GM12872 (cell line): ENCODE measurements at regions not wholly inside any gene's neighbourhood (a gene's known extent, or its start where the extent isn't known, plus 50 kb on each side); places are given as distances from the start of the nearest gene placed in this dataset.
A peak's percentile ranks its signal among the peaks of the same experiment; 100 is the strongest.

Experiments used
- TF ChIP-seq, protein P1 (sequence below): IDR thresholded peaks from 3 replicates; pipeline ENCODE4 v1.5.1; 2011; ENCODE audit warnings: low read depth, mild to moderate bottlenecking, low read length, moderate library complexity; ENCODE audit not compliant: insufficient read depth

DNA sequence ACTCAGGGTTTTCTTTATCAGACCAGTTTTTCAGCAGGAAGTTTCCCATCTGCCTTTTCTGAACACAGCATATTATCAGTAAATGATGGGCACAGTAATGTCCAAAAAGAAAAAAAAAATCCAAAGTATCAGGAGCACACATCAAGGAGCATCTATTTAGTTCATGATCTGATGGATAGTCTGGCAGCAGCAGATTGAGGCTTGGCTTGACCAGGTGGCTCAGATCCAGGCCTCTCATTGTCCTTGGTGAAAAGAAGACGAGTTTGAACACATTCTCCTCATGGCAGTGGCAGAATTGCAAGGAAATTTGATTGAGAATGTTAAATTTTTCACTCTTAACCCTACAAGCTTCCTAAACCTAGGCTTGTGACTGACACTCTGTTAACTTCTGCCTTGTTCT is 192.9 kb downstream of the OXSM start:
- TF ChIP-seq, protein P1, sequence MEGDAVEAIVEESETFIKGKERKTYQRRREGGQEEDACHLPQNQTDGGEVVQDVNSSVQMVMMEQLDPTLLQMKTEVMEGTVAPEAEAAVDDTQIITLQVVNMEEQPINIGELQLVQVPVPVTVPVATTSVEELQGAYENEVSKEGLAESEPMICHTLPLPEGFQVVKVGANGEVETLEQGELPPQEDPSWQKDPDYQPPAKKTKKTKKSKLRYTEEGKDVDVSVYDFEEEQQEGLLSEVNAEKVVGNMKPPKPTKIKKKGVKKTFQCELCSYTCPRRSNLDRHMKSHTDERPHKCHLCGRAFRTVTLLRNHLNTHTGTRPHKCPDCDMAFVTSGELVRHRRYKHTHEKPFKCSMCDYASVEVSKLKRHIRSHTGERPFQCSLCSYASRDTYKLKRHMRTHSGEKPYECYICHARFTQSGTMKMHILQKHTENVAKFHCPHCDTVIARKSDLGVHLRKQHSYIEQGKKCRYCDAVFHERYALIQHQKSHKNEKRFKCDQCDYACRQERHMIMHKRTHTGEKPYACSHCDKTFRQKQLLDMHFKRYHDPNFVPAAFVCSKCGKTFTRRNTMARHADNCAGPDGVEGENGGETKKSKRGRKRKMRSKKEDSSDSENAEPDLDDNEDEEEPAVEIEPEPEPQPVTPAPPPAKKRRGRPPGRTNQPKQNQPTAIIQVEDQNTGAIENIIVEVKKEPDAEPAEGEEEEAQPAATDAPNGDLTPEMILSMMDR: no peak

DNA sequence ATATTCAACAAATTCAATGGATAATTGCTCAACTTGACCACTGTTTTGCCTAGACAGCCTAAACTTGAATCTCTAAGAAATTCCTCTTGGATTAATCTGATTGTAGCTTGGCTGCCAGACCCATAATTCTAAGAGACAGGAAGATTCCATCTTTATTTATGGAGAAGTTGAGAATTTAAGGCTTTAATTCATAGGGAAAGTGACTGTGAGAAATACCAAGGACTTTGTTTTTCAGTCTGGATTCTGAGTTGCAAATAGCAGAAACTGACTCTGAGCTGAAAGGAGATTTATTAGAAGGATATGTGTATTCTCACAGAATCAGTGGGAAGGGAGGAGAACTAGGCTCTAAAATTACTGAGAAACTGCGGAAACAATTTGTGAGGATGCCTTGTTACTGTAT is 195.7 kb downstream of the OXSM start:
- TF ChIP-seq, protein P1: no peak

DNA sequence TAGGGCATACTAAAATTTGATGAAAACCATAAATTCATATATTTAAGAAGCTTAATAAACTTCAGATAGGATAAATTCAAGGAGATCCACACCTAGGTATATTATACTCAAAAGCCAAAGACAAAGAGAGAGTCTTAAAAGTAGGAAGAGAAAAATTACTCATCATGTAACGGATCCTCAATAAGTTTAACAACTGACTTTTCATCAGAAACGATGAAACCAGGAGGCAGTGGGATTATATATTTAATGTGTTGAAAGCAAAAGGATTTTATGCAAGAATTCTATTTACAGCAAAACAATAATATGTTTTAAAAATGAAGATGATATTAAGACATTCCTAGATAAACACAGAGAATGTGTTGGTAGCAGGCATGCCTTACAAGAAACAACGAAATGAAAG is 202.7 kb downstream of the OXSM start:
- TF ChIP-seq, protein P1: no peak

DNA sequence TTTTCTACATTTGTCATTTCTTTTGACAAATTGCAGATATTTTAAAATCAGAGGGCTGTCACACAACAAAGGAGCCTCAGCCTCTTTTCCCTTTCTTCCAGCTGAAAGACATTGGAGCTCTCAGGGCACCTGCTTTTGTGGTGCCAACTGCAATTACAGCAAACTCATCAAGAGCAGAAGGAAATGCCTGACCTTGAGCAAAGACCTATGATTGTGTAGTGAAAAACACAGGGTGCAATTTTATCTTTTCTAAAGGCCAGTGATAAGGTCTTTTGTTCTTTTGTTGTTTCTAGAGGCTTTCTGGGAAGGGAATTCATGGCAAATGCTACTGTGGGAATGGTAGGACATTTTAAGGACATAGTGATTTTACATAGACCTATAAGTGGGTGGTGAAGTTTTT is 214.3 kb downstream of the OXSM start:
- TF ChIP-seq, protein P1: no peak

DNA sequence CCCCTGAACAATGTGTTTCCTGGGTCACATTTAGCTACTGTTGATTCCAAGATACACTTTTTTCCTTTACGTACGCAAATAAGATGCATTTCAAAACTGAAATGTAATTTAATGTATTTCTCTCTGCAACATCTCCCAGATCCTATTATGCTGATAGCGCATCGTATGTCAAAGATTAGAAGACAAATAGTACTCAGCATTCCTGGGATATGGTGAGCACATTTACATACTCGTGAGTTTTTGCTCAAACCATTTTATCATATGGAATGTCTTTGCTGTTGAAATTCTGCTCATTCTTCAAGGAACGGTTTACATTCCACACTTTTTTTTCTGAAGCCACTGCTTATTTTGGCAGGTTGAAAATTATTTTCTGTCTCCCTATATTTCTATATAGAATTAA is 221.4 kb downstream of the OXSM start:
- TF ChIP-seq, protein P1: no peak

DNA sequence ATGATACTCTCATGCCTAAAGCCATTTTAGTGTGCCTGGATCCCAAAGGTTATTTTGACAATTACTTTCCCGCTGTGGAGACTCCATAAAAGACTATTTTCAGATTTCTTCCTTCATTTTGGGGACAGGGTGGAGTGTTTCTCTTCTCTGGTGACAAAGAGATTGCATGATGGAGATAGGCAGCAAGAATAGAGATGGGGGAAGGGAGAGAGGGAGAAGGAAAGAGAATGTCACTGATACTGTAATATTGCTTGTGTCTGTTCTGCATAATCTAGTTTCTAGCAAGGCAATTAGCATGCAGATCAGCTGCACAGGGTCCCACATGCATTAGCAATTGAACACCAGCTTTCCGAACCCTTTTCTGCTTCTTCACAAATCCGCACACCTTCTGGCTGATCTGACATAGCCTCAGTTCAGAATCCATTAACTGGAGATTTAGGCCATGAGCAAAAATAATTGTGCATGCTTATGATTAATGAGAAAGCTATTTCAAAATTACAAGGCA is 222.4 kb downstream of the OXSM start:
- TF ChIP-seq, protein P1: no peak

DNA sequence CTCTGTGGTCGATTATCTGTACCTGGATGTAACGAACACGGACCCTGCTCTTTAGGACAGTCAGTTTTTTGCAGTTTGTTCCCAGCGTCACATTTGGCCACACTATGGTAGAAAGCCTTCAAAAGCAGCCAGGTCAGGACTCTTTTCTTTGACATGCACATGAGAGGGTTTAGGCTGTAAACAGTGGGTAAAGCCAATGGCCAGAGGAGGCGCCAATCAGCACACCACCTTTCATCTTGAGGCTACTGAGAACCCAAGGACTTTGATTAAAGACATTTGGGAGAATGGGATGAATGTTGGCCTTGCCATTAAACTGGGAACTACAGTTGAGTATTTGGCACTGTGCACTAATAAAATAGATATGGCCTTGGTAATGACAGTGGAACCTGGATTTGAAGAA is 225.9 kb downstream of the OXSM start:
- TF ChIP-seq, protein P1: peak; percentile 20; the same call in 1 of the 3 replicates

DNA sequence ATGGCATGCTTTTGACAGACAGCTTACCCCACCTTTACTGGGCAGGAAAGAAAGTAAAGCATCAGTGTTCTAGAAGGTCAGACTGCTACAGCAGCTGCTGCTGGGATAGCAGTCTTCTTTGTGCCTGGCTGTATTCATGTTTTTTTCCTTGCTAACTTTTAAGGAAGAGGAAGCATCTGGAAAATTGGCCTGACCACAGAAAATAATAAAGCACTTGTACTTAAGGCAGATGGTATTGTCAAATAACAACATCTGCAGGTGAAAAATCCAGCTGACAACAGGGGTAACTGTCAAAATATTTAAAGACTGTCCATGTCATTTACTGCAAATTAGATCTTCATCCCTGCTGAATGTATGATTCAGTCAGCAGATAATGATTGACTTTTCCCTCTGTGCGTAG is 229.0 kb downstream of the OXSM start:
- TF ChIP-seq, protein P1: no peak
